ENCODE measurements at regions not wholly inside any gene's neighbourhood (a gene's known extent, or its start where the extent isn't known, plus 50 kb on each side); places are given as distances from the start of the nearest gene placed in this dataset.

- TF ChIP-seq POLR2A (IDR thresholded peaks at IDR 0.05) (no peak), CTCF (IDR thresholded peaks at IDR 0.05) (no peak)
Observed at GRCh38 chr1:221162352-221162751, 283.1 kb downstream of the HLX start.

Data from body of pancreas (tissue), 4 donors.